ENCODE measurements at regions not wholly inside any gene's neighbourhood (a gene's known extent, or its start where the extent isn't known, plus 50 kb on each side); places are given as distances from the start of the nearest gene placed in this dataset.

DNA sequence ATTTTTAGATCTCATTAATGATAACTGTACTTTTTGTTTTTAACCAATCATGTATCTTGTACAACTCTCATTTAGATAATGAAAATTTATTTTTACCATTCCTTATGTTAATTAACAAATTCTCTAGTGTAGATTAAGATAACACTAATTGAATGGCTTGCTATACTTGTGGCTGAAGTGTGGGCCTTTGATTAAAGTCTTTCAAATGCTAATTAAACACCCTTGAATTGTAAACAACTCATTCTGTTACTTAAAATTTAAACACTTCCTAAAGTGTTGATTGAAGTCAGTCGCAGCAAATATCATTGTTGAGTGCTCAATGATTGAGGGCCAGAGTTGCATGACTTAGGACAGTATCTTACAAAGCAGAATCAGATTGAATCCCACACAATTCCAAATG lies 109.8 kb upstream of the GULP1 start:
- H3K9me3 Mint-ChIP-seq = no peaks in the 10 kb centered on the region
- H3K4me3 Mint-ChIP-seq = no peak overlapping the region
- H3K36me3 Mint-ChIP-seq (ENCODE audit: low read depth) = no peaks in the 10 kb centered on the region
- no peaks in the 10 kb centered on the region for H3K4me1 Mint-ChIP-seq
- TF ChIP-seq, protein P1, sequence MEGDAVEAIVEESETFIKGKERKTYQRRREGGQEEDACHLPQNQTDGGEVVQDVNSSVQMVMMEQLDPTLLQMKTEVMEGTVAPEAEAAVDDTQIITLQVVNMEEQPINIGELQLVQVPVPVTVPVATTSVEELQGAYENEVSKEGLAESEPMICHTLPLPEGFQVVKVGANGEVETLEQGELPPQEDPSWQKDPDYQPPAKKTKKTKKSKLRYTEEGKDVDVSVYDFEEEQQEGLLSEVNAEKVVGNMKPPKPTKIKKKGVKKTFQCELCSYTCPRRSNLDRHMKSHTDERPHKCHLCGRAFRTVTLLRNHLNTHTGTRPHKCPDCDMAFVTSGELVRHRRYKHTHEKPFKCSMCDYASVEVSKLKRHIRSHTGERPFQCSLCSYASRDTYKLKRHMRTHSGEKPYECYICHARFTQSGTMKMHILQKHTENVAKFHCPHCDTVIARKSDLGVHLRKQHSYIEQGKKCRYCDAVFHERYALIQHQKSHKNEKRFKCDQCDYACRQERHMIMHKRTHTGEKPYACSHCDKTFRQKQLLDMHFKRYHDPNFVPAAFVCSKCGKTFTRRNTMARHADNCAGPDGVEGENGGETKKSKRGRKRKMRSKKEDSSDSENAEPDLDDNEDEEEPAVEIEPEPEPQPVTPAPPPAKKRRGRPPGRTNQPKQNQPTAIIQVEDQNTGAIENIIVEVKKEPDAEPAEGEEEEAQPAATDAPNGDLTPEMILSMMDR (IDR thresholded peaks at IDR 0.05; ENCODE audit: unreplicated experiment in 3 of 3) = no peak
- no peaks in the 10 kb centered on the region for H3K27me3 Mint-ChIP-seq (ENCODE audit: low read depth)
- H3K27ac Mint-ChIP-seq = no peak overlapping the region

DNA sequence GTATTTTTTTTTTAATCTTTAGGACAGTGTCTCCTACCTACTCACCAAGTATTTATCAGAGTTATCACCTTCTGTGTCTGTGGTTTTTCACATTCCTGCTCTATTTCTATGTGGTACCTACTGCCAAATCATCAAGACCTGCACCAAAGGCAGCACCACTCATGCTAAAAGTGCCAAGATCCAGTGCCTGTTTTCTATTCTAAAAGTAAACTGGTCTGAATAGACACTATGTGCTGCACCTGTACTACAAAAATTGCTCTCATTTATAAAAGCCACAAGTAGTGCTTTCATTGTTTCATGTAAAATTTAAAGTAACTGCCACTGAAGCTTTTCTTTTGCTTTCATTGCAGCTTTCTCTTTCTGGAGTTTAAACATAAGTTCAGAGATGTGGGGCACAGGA lies 103.9 kb upstream of the GULP1 start:
- Mint-ChIP-seq H3K27me3 (ENCODE audit: low read depth) (no peaks in the 10 kb centered on the region), H3K27ac (no peak overlapping the region), H3K4me3 (no peak overlapping the region), H3K9me3 (no peaks in the 10 kb centered on the region), H3K36me3 (ENCODE audit: low read depth) (no peaks in the 10 kb centered on the region), H3K4me1 (no peaks in the 10 kb centered on the region)
- TF ChIP-seq, protein P1 (IDR thresholded peaks at IDR 0.05; ENCODE audit: unreplicated experiment in 3 of 3) = no peak

DNA sequence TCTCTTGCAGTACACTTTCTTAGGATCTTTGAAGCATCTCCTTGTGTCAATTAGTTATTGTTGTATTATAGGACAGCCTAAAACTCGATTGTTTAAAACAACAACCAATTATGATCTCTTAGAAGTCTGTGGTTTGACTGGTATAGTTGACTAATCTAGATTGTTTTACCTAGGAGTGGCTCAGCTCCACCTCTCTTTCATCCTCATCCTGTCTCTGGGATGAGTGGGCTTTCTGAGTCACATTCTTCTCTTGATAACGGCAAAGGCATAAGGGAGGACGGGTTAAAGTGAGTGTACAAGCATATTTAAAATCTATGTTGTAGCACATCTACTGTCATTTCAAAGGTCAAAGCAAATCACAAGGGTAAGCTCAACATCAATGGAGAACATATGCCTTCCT lies 102.3 kb upstream of the GULP1 start:
- no peak overlapping the region for H3K27ac Mint-ChIP-seq
- no peaks in the 10 kb centered on the region for H3K27me3 Mint-ChIP-seq (ENCODE audit: low read depth)
- H3K9me3 Mint-ChIP-seq = no peaks in the 10 kb centered on the region
- H3K36me3 Mint-ChIP-seq (ENCODE audit: low read depth) = no peaks in the 10 kb centered on the region
- TF ChIP-seq, protein P1 (IDR thresholded peaks at IDR 0.05; ENCODE audit: unreplicated experiment in 3 of 3) = no peak
- H3K4me1 Mint-ChIP-seq = no peaks in the 10 kb centered on the region
- no peak overlapping the region for H3K4me3 Mint-ChIP-seq

DNA sequence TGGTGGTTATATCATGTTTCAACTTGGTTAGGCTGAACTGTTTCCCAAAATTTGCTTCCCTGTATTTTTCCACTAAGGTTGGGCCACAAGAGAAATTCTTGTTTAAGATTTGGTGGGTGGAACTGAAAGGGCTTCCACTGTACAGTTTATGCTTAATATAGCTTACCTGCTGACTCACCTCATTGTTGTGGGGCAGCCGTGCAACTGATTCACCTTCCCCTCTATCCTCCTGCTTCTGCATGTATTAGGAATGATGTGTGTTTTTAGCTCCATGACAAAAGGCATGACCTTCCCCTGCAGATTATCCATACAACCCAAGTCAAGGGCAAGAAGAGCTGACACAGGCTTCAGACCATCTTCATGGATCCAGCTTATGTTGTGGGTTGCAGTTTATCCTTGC lies 98.4 kb upstream of the GULP1 start:
- Mint-ChIP-seq H3K36me3 (ENCODE audit: low read depth) (no peaks in the 10 kb centered on the region), H3K27ac (no peak overlapping the region), H3K4me3 (no peak overlapping the region), H3K27me3 (ENCODE audit: low read depth) (no peaks in the 10 kb centered on the region), H3K9me3 (no peaks in the 10 kb centered on the region), H3K4me1 (no peaks in the 10 kb centered on the region)
- TF ChIP-seq, protein P1 (IDR thresholded peaks at IDR 0.05; ENCODE audit: unreplicated experiment in 3 of 3) = no peak

DNA sequence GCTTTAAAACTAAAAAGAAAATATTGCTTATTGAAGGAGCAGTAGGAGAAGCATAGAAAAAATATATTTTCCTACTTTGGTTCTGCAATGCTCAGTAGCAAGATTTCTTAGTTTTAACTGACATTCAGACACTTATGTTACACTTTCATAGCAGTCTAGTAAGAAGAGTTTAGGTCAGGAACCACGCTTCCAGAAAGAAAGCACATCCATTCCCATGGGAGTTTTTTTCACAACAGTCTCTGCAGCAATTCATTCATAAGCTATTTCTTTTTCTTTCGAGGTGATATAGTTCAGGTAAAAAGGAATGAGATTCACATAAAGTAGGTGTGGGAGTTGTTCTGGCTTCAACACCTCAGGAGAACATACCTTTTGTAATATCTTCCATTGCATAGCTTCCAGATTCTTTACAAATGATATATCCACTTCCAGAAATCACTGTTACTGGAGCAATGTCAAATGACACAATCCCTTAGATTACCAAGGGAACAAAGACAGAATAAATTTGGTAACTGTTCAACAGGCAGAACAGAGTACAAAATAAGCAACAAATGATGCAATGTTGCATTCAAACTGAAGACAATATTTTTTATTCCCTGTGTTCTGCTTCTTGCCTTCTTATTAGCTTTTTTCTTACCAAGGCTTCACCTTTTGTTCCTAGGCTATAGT lies 95.2 kb upstream of the GULP1 start:
- Mint-ChIP-seq H3K27me3 (ENCODE audit: low read depth) (no peaks in the 10 kb centered on the region), H3K27ac (no peak overlapping the region), H3K4me1 (no peaks in the 10 kb centered on the region), H3K4me3 (no peak overlapping the region), H3K36me3 (ENCODE audit: low read depth) (no peaks in the 10 kb centered on the region), H3K9me3 (no peaks in the 10 kb centered on the region)
- TF ChIP-seq, protein P1 (IDR thresholded peaks at IDR 0.05; ENCODE audit: unreplicated experiment in 3 of 3) = no peak

DNA sequence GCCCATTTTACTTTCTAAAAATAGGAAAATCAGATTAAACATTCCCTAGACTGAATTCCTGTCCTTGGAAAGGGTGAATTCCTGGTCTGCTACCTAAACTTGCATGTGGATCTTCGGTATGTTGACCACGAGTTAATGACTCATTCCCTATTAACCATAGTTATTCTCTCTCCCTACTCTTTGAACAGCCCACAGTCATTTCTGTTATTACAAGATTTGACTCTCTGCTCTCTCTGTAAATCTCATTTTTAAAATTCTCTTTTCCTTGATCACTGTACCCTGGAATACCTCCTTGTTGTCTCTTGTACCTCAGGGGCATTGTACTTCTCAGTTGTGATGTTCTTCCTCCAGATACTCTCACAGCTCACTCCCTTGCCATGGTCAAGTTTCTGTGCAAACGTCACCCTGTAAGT lies 92.0 kb upstream of the GULP1 start:
- Mint-ChIP-seq H3K4me3 (no peak overlapping the region), H3K27ac (no peak overlapping the region), H3K4me1 (peaks cover 5% of the 10 kb centered on the region), H3K27me3 (ENCODE audit: low read depth) (no peaks in the 10 kb centered on the region), H3K9me3 (no peaks in the 10 kb centered on the region), H3K36me3 (ENCODE audit: low read depth) (no peaks in the 10 kb centered on the region)
- TF ChIP-seq, protein P1 (IDR thresholded peaks at IDR 0.05; ENCODE audit: unreplicated experiment in 3 of 3) = no peak

Data from nephron (organoid).